ENCODE measurements at regions not wholly inside any gene's neighbourhood (a gene's known extent, or its start where the extent isn't known, plus 50 kb on each side); places are given as distances from the start of the nearest gene placed in this dataset.

GRCh38 chr10:2076528-2076927 is 339.2 kb upstream of the ADARB2 start:
- TF ChIP-seq FOXK2 (IDR thresholded peaks at IDR 0.05) (no peak), FOXA1 (IDR thresholded peaks at IDR 0.05) (no peak), SUZ12 (IDR thresholded peaks at IDR 0.05) (no peak), SP1 (IDR thresholded peaks at IDR 0.05) (no peak)
